HEK293T (cell line): ENCODE measurements at regions not wholly inside any gene's neighbourhood (a gene's known extent, or its start where the extent isn't known, plus 50 kb on each side); places are given as distances from the start of the nearest gene placed in this dataset.

Source experiments
- CTCF ChIA-PET: fragments of 350-600 bp; formaldehyde crosslinking; extraction: SDS; loops from one replicate; lab custom pipeline; 2021; ENCODE audit warnings: antibody characterized with exemption, inconsistent platforms; lab: Yijun Ruan, JAX
- POLR2A ChIA-PET: fragments of 350-600 bp; formaldehyde crosslinking; extraction: SDS; loops from one replicate; lab custom pipeline; 2020; ENCODE audit warnings: antibody characterized with exemption, inconsistent platforms; lab: Yijun Ruan, JAX
- DNase-seq: peaks from one replicate; pipeline ENCODE4 v3.0.0; 2012; ENCODE audit warnings: mixed read lengths; ENCODE audit errors: extremely low spot score
- ARNT ChIP-seq: fragments of 450-650 bp; IDR thresholded peaks from 2 replicates; pipeline ENCODE4 v1.6.1; 2017; ENCODE audit warnings: mild to moderate bottlenecking
- BHLHE40 ChIP-seq: fragments of 450-650 bp; IDR thresholded peaks from 2 replicates; pipeline ENCODE4 v1.6.1; 2016; ENCODE audit warnings: mild to moderate bottlenecking, moderate library complexity, borderline replicate concordance
- CTBP1 ChIP-seq: fragments of 450-650 bp; IDR thresholded peaks from 2 replicates; pipeline ENCODE4 v1.6.1; 2016; ENCODE audit warnings: borderline replicate concordance
- ELF4 ChIP-seq: fragments of 450-650 bp; IDR thresholded peaks from 2 replicates; pipeline ENCODE4 v1.6.1; 2017; ENCODE audit warnings: antibody characterized with exemption
- FOXA1 ChIP-seq: fragments of 450-650 bp; IDR thresholded peaks from 2 replicates; pipeline ENCODE4 v1.6.1; 2016; ENCODE audit warnings: mild to moderate bottlenecking
- FOXK2 ChIP-seq: fragments of 450-650 bp; IDR thresholded peaks from 2 replicates; pipeline ENCODE4 v1.6.1; 2016; ENCODE audit warnings: mild to moderate bottlenecking
- FOXM1 ChIP-seq: fragments of 450-650 bp; IDR thresholded peaks from 2 replicates; pipeline ENCODE4 v1.6.1; 2017; ENCODE audit warnings: mild to moderate bottlenecking, borderline replicate concordance
- HDGF ChIP-seq: fragments of 450-650 bp; IDR thresholded peaks from 2 replicates; pipeline ENCODE4 v1.6.1; 2017; ENCODE audit warnings: antibody characterized with exemption, borderline replicate concordance
- L3MBTL2 ChIP-seq: fragments of 450-650 bp; conservative IDR thresholded peaks from 2 replicates; pipeline ENCODE4 v1.6.1; 2016; ENCODE audit warnings: mild to moderate bottlenecking
- LEF1 ChIP-seq: fragments of 450-650 bp; IDR thresholded peaks from 2 replicates; pipeline ENCODE4 v1.6.1; 2017; ENCODE audit warnings: mild to moderate bottlenecking, borderline replicate concordance
- NFRKB ChIP-seq: fragments of 450-650 bp; IDR thresholded peaks from 2 replicates; pipeline ENCODE4 v1.6.1; 2016; ENCODE audit warnings: mild to moderate bottlenecking, moderate library complexity
- PKNOX1 ChIP-seq: fragments of 450-650 bp; IDR thresholded peaks from 2 replicates; pipeline ENCODE4 v1.6.1; 2016
- SP1 ChIP-seq: fragments of 450-650 bp; IDR thresholded peaks from 2 replicates; pipeline ENCODE4 v1.6.1; 2017
- SUZ12 ChIP-seq: fragments of 450-650 bp; IDR thresholded peaks from 2 replicates; pipeline ENCODE4 v1.6.1; 2016; ENCODE audit warnings: mild to moderate bottlenecking
- TARDBP ChIP-seq: fragments of 450-650 bp; IDR thresholded peaks from 2 replicates; pipeline ENCODE4 v1.6.1; 2016
- ZNF384 ChIP-seq: fragments of 450-650 bp; IDR thresholded peaks from 2 replicates; pipeline ENCODE4 v1.6.1; 2016

- ChIA-PET POLR2A (no interaction called here), CTCF (no interaction called here)
- DNase-seq = no peak
- no peak for TF ChIP-seq TARDBP
- no peak for TF ChIP-seq SP1
- TF ChIP-seq L3MBTL2 = no peak
- no peak for TF ChIP-seq BHLHE40
- no peak for TF ChIP-seq FOXM1
- no peak for TF ChIP-seq SUZ12
- no peak for TF ChIP-seq HDGF
- TF ChIP-seq LEF1 = no peak
- TF ChIP-seq ELF4 = no peak
- no peak for TF ChIP-seq ARNT
- no peak for TF ChIP-seq CTBP1
- no peak for TF ChIP-seq PKNOX1
- TF ChIP-seq ZNF384 = no peak
- no peak for TF ChIP-seq FOXA1
- no peak for TF ChIP-seq FOXK2
- no peak for TF ChIP-seq NFRKB
Observed at GRCh38 chr12:127075981-127076380, 1191.0 kb upstream of the TMEM132C start.

GRCh38 chr12:127077262-127078045 is 1189.5 kb upstream of the TMEM132C start:
- ChIA-PET POLR2A (no interaction called here), CTCF (no interaction called here)
- no peak for TF ChIP-seq TARDBP
- no peak for TF ChIP-seq BHLHE40
- no peak for TF ChIP-seq FOXK2
- no peak for TF ChIP-seq LEF1
- no peak for TF ChIP-seq ZNF384
- no peak for TF ChIP-seq CTBP1
- TF ChIP-seq PKNOX1 = no peak
- no peak for TF ChIP-seq SP1
- no peak for TF ChIP-seq L3MBTL2
- no peak for TF ChIP-seq FOXA1
- no peak for TF ChIP-seq SUZ12
- no peak for DNase-seq

GRCh38 chr12:127078577-127079350 is 1188.2 kb upstream of the TMEM132C start:
- ChIA-PET CTCF (no interaction called here), POLR2A (no interaction called here)
- TF ChIP-seq L3MBTL2 (no peak), FOXM1 (no peak)
- DNase-seq = no peak

- ChIA-PET POLR2A (no interaction called here), CTCF (no interaction called here)
- no peak for TF ChIP-seq FOXM1
- TF ChIP-seq ELF4 = no peak
- TF ChIP-seq SUZ12 = no peak
- no peak for TF ChIP-seq ZNF384
- TF ChIP-seq ARNT = no peak
- TF ChIP-seq CTBP1 = no peak
- no peak for TF ChIP-seq NFRKB
- no peak for TF ChIP-seq FOXK2
- no peak for TF ChIP-seq BHLHE40
- TF ChIP-seq TARDBP = no peak
- no peak for TF ChIP-seq SP1
- no peak for TF ChIP-seq FOXA1
- no peak for TF ChIP-seq HDGF
- no peak for TF ChIP-seq PKNOX1
- TF ChIP-seq L3MBTL2 = no peak
- TF ChIP-seq LEF1 = no peak
- DNase-seq = no peak
Observed at GRCh38 chr12:127079636-127080035, 1187.3 kb upstream of the TMEM132C start.

- TF ChIP-seq HDGF (no peak), ARNT (no peak), L3MBTL2 (no peak), TARDBP (no peak), ZNF384 (no peak), NFRKB (no peak), SP1 (no peak), BHLHE40 (no peak), CTBP1 (no peak), ELF4 (no peak), FOXA1 (no peak), FOXK2 (no peak), FOXM1 (no peak), SUZ12 (no peak)
- POLR2A ChIA-PET = no interaction called here
- CTCF ChIA-PET = no interaction called here
- DNase-seq = no peak
Observed at GRCh38 chr12:127081058-127081457, 1185.9 kb upstream of the TMEM132C start.
